ENCODE measurements at regions not wholly inside any gene's neighbourhood (a gene's known extent, or its start where the extent isn't known, plus 50 kb on each side); places are given as distances from the start of the nearest gene placed in this dataset.

DNA sequence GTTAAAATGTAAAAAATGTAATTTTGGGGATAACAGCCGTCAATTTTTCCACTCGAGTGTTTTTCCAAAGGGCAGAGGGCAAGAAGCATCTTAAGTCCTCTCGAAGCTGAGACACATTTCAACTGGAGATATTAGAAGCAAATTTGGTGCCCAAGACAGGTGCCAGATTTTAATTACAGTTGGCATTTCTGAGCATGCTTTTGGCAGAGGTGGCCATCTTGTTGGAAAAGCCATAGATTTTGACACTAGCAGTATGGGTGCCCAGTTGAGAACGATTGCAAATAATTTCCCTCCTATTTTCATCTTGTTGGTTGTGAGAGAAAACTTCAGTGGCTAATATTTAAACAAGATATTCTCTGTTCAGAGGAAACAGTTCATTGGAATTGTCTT lies 146.3 kb downstream of the TM9SF2 start:
- no peak overlapping the region for H3K4me3 ChIP-seq (ENCODE audit: control insufficient read depth in 1 of 7, extremely low read depth in 1 of 7, insufficient read depth in 4 of 7, low read depth in 2 of 7, low read length in 6 of 7)
- H3K4me1 ChIP-seq (ENCODE audit: control extremely low read depth in 1 of 4, control insufficient read depth in 4 of 4, insufficient read depth in 4 of 4, low read length in 3 of 4), result no peaks in the 10 kb centered on the region
- WGBS (ENCODE audit: insufficient coverage), result 90% methylated on average over 3 of the region's 4 CpGs
- ChIA-PET CTCF (interaction anchor here (1.9 kb wide), 1 partner anchor 8 kb away, joined by 12 read pairs; no protein-coding TSS in a partner anchor), POLR2A (interaction anchor here (0.6 kb wide), 1 partner anchor 898 kb away, joined by 3 read pairs; no protein-coding TSS in a partner anchor)
- no peaks in the 10 kb centered on the region for H3K36me3 ChIP-seq (ENCODE audit: control insufficient read depth in 4 of 4, insufficient read depth in 4 of 4, low read length in 3 of 4)
- no peak for DNase-seq
- no peak overlapping the region for H3K27ac ChIP-seq (ENCODE audit: insufficient read depth in 1 of 2, low read depth in 1 of 2, low read length in 2 of 2, poor library complexity in 1 of 2, severe bottlenecking in 2 of 2)
- no peaks in the 10 kb centered on the region for H3K9me3 ChIP-seq (ENCODE audit: control extremely low read depth in 1 of 5, control insufficient read depth in 4 of 5, insufficient read depth in 2 of 5, low read depth in 1 of 5, low read length in 4 of 5)
- no peaks in the 10 kb centered on the region for H3K27me3 ChIP-seq (replicated peaks in 2 of 5; ENCODE audit: control insufficient read depth in 4 of 5, insufficient read depth in 5 of 5, low read length in 4 of 5)

GRCh38 chr13:99646866-99647595 lies 145.8 kb downstream of the TM9SF2 start:
- H3K27ac ChIP-seq (ENCODE audit: insufficient read depth in 1 of 2, low read depth in 1 of 2, low read length in 2 of 2, poor library complexity in 1 of 2, severe bottlenecking in 2 of 2), result no peak overlapping the region
- ChIA-PET POLR2A (no interaction called here), CTCF (interaction anchor here (1.9 kb wide), 1 partner anchor 9 kb away, joined by 12 read pairs; no protein-coding TSS in a partner anchor)
- no peak for DNase-seq
- H3K9me3 ChIP-seq (ENCODE audit: control extremely low read depth in 1 of 5, control insufficient read depth in 4 of 5, insufficient read depth in 2 of 5, low read depth in 1 of 5, low read length in 4 of 5), result no peaks in the 10 kb centered on the region
- 95% methylated on average over 2 of the region's 8 CpGs for WGBS (ENCODE audit: insufficient coverage)
- H3K4me1 ChIP-seq (ENCODE audit: control extremely low read depth in 1 of 4, control insufficient read depth in 4 of 4, insufficient read depth in 4 of 4, low read length in 3 of 4), result no peaks in the 10 kb centered on the region
- no peaks in the 10 kb centered on the region for H3K27me3 ChIP-seq (replicated peaks in 2 of 5; ENCODE audit: control insufficient read depth in 4 of 5, insufficient read depth in 5 of 5, low read length in 4 of 5)
- H3K4me3 ChIP-seq (ENCODE audit: control insufficient read depth in 1 of 7, extremely low read depth in 1 of 7, insufficient read depth in 4 of 7, low read depth in 2 of 7, low read length in 6 of 7), result no peak overlapping the region
- H3K36me3 ChIP-seq (ENCODE audit: control insufficient read depth in 4 of 4, insufficient read depth in 4 of 4, low read length in 3 of 4), result no peaks in the 10 kb centered on the region

DNA sequence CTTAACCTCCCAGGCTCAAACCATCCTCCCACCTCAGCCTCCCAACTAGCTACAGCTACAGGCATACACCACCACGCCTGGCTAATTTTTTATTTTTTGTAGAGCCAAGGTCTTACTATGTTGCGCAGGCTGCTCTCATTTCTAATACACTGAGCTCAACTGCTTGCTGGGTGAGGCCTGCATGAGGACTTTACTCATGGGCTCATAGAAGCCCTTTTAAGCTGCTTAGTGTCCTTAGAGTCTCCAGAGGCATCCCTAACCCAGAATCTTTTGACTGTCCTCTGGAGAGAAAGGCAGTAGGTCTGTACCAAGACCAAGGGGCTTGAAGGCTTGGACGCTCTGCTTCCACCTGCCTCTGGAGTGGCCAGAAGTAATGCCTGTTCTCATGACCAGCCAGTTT lies 141.6 kb downstream of the TM9SF2 start:
- H3K4me1 ChIP-seq (ENCODE audit: control extremely low read depth in 1 of 4, control insufficient read depth in 4 of 4, insufficient read depth in 4 of 4, low read length in 3 of 4), result no peaks in the 10 kb centered on the region
- H3K9me3 ChIP-seq (ENCODE audit: control extremely low read depth in 1 of 5, control insufficient read depth in 4 of 5, insufficient read depth in 2 of 5, low read depth in 1 of 5, low read length in 4 of 5), result no peaks in the 10 kb centered on the region
- H3K27me3 ChIP-seq (replicated peaks in 2 of 5; ENCODE audit: control insufficient read depth in 4 of 5, insufficient read depth in 5 of 5, low read length in 4 of 5), result no peaks in the 10 kb centered on the region
- ChIA-PET CTCF (no interaction called here), POLR2A (no interaction called here)
- no peak overlapping the region for H3K4me3 ChIP-seq (ENCODE audit: control insufficient read depth in 1 of 7, extremely low read depth in 1 of 7, insufficient read depth in 4 of 7, low read depth in 2 of 7, low read length in 6 of 7)
- no peak overlapping the region for H3K27ac ChIP-seq (ENCODE audit: insufficient read depth in 1 of 2, low read depth in 1 of 2, low read length in 2 of 2, poor library complexity in 1 of 2, severe bottlenecking in 2 of 2)
- no peaks in the 10 kb centered on the region for H3K36me3 ChIP-seq (ENCODE audit: control insufficient read depth in 4 of 4, insufficient read depth in 4 of 4, low read length in 3 of 4)
- WGBS (ENCODE audit: insufficient coverage), result 94% methylated on average over 3 of the region's 3 CpGs
- no peak for DNase-seq

DNA sequence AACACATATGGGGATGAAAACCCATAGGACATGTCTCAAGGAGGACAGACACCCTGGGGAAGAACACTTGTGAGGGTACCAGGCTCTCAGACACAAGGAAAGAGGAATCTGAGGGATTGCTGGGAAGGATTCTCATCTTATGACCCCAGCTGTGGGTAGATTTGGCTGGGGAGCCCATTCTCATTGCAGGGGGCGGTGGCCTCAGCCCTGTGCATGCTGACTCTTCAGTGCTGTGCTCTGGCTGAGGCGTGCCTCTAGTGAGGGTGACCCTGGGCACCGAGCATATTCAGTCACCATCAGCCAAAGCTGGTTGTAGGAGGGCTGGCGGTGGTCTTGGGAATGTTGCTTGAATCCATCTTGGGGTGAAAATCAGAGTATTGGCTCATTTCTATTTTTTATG lies 140.7 kb downstream of the TM9SF2 start:
- Histone ChIP-seq H3K4me1 (ENCODE audit: control extremely low read depth in 1 of 4, control insufficient read depth in 4 of 4, insufficient read depth in 4 of 4, low read length in 3 of 4) (no peaks in the 10 kb centered on the region), H3K4me3 (ENCODE audit: control insufficient read depth in 1 of 7, extremely low read depth in 1 of 7, insufficient read depth in 4 of 7, low read depth in 2 of 7, low read length in 6 of 7) (no peak overlapping the region), H3K9me3 (ENCODE audit: control extremely low read depth in 1 of 5, control insufficient read depth in 4 of 5, insufficient read depth in 2 of 5, low read depth in 1 of 5, low read length in 4 of 5) (no peaks in the 10 kb centered on the region), H3K27me3 (replicated peaks in 2 of 5; ENCODE audit: control insufficient read depth in 4 of 5, insufficient read depth in 5 of 5, low read length in 4 of 5) (no peaks in the 10 kb centered on the region), H3K27ac (ENCODE audit: insufficient read depth in 1 of 2, low read depth in 1 of 2, low read length in 2 of 2, poor library complexity in 1 of 2, severe bottlenecking in 2 of 2) (no peak overlapping the region), H3K36me3 (ENCODE audit: control insufficient read depth in 4 of 4, insufficient read depth in 4 of 4, low read length in 3 of 4) (no peaks in the 10 kb centered on the region)
- ChIA-PET POLR2A (no interaction called here), CTCF (interaction anchor here (0.7 kb wide), 1 partner anchor 16 kb away, joined by 5 read pairs; no protein-coding TSS in a partner anchor)
- WGBS (ENCODE audit: insufficient coverage), result no CpG with 5 or more reads among the region's 4 CpGs
- no peak for DNase-seq

DNA sequence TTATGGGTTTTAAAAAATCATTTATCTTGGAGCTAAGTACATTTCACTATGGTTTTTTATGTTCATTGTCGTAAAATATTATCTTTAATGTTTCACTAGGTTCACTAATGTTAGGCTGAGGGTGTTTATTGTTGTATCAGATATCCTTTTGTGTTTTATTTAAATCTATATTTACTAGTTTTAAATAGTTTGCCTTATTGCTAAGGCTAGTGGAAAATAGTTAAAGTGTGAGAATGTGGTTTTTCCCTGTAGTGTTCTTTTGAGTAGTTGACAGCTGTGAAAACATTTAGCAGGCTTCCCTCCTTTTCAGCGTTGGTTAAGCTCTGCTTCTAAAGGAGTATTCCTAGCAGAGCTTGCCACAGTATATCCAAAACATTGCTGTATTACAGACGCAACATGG lies 139.0 kb downstream of the TM9SF2 start:
- no peak overlapping the region for H3K27ac ChIP-seq (ENCODE audit: insufficient read depth in 1 of 2, low read depth in 1 of 2, low read length in 2 of 2, poor library complexity in 1 of 2, severe bottlenecking in 2 of 2)
- WGBS (ENCODE audit: insufficient coverage), result no CpG with 5 or more reads among the region's 3 CpGs

GRCh38 chr13:99639126-99639525 lies 137.9 kb downstream of the TM9SF2 start:
- Histone ChIP-seq H3K4me3 (ENCODE audit: control insufficient read depth in 1 of 7, extremely low read depth in 1 of 7, insufficient read depth in 4 of 7, low read depth in 2 of 7, low read length in 6 of 7) (no peak overlapping the region), H3K9me3 (ENCODE audit: control extremely low read depth in 1 of 5, control insufficient read depth in 4 of 5, insufficient read depth in 2 of 5, low read depth in 1 of 5, low read length in 4 of 5) (no peaks in the 10 kb centered on the region), H3K36me3 (ENCODE audit: control insufficient read depth in 4 of 4, insufficient read depth in 4 of 4, low read length in 3 of 4) (no peaks in the 10 kb centered on the region), H3K27ac (ENCODE audit: insufficient read depth in 1 of 2, low read depth in 1 of 2, low read length in 2 of 2, poor library complexity in 1 of 2, severe bottlenecking in 2 of 2) (no peak overlapping the region), H3K4me1 (ENCODE audit: control extremely low read depth in 1 of 4, control insufficient read depth in 4 of 4, insufficient read depth in 4 of 4, low read length in 3 of 4) (no peaks in the 10 kb centered on the region), H3K27me3 (replicated peaks in 2 of 5; ENCODE audit: control insufficient read depth in 4 of 5, insufficient read depth in 5 of 5, low read length in 4 of 5) (no peaks in the 10 kb centered on the region)
- WGBS (ENCODE audit: insufficient coverage), result 100% methylated on average over 2 of the region's 4 CpGs
- no peak for DNase-seq
- ChIA-PET CTCF (interaction anchor here (1.3 to 1.5 kb wide), 3 partner anchors 17 to 30 kb away, joined by 3 to 4 read pairs (median 3); no protein-coding TSS in a partner anchor), POLR2A (no interaction called here)

More for the DNA sequence above, 139.0 kb downstream of the TM9SF2 start:
- Histone ChIP-seq H3K36me3 (ENCODE audit: control insufficient read depth in 4 of 4, insufficient read depth in 4 of 4, low read length in 3 of 4) (no peaks in the 10 kb centered on the region), H3K4me1 (ENCODE audit: control extremely low read depth in 1 of 4, control insufficient read depth in 4 of 4, insufficient read depth in 4 of 4, low read length in 3 of 4) (no peaks in the 10 kb centered on the region), H3K9me3 (ENCODE audit: control extremely low read depth in 1 of 5, control insufficient read depth in 4 of 5, insufficient read depth in 2 of 5, low read depth in 1 of 5, low read length in 4 of 5) (no peaks in the 10 kb centered on the region), H3K4me3 (ENCODE audit: control insufficient read depth in 1 of 7, extremely low read depth in 1 of 7, insufficient read depth in 4 of 7, low read depth in 2 of 7, low read length in 6 of 7) (no peak overlapping the region), H3K27me3 (replicated peaks in 2 of 5; ENCODE audit: control insufficient read depth in 4 of 5, insufficient read depth in 5 of 5, low read length in 4 of 5) (no peaks in the 10 kb centered on the region)
- DNase-seq, result no peak
- CTCF ChIA-PET, result interaction anchor here (0.9 to 1.7 kb wide), 5 partner anchors 9 to 29 kb away, joined by 3 to 4 read pairs (median 3); no protein-coding TSS in a partner anchor
- POLR2A ChIA-PET, result interaction anchor here (0.7 kb wide), 1 partner anchor 75 kb away, joined by 3 read pairs; no protein-coding TSS in a partner anchor

- CTCF ChIA-PET, result no interaction called here
- H3K27ac ChIP-seq (ENCODE audit: insufficient read depth in 1 of 2, low read depth in 1 of 2, low read length in 2 of 2, poor library complexity in 1 of 2, severe bottlenecking in 2 of 2), result no peak overlapping the region
- no peaks in the 10 kb centered on the region for H3K27me3 ChIP-seq (replicated peaks in 2 of 5; ENCODE audit: control insufficient read depth in 4 of 5, insufficient read depth in 5 of 5, low read length in 4 of 5)
- H3K36me3 ChIP-seq (ENCODE audit: control insufficient read depth in 4 of 4, insufficient read depth in 4 of 4, low read length in 3 of 4), result no peaks in the 10 kb centered on the region
- WGBS (ENCODE audit: insufficient coverage), result 96% methylated on average over 7 of the region's 7 CpGs
- H3K9me3 ChIP-seq (ENCODE audit: control extremely low read depth in 1 of 5, control insufficient read depth in 4 of 5, insufficient read depth in 2 of 5, low read depth in 1 of 5, low read length in 4 of 5), result peaks cover 0 to 7% (median 0%) of the 10 kb centered on the region in 5 experiments
- POLR2A ChIA-PET, result no interaction called here
- H3K4me1 ChIP-seq (ENCODE audit: control extremely low read depth in 1 of 4, control insufficient read depth in 4 of 4, insufficient read depth in 4 of 4, low read length in 3 of 4), result no peaks in the 10 kb centered on the region
- DNase-seq, result no peak
- H3K4me3 ChIP-seq (ENCODE audit: control insufficient read depth in 1 of 7, extremely low read depth in 1 of 7, insufficient read depth in 4 of 7, low read depth in 2 of 7, low read length in 6 of 7), result no peak overlapping the region
Measured at GRCh38 chr13:99636728-99637353, 135.6 kb downstream of the TM9SF2 start.

All from common myeloid progenitor, CD34-positive (primary cell).